ENCODE measurements at regions not wholly inside any gene's neighbourhood (a gene's known extent, or its start where the extent isn't known, plus 50 kb on each side); places are given as distances from the start of the nearest gene placed in this dataset.

DNA sequence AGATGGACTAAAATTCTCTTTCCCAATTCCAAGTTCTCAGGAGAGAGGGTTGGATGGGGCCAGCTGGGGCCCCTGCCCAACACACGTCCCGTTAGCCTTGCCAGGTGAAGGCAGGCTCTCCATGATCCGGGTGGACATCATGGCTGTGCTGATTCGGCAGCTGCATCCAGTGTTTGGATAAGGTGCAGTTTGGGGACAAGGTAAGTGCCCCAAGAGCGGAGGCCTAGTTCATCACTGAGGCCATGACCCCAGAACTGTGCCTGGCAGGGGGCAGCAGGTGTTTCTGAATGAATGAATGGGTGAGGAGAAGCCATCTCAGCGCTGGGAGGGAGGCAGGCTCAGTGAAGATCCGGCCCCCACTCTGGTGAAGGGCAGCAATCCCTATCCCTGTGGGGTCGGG is 520.4 kb downstream of the TBC1D22A start:
- Histone ChIP-seq H3K9me2 (ENCODE audit: insufficient read depth) (no peaks in the 10 kb centered on the region), H3K4me3 (no peak overlapping the region), H2AFZ (no peak overlapping the region), H4K20me1 (replicated peaks; ENCODE audit: insufficient read depth) (no peaks in the 10 kb centered on the region), H3F3A (replicated peaks; ENCODE audit: low read depth) (no peaks in the 10 kb centered on the region), H3K4me2 (no peak overlapping the region), H3K79me2 (replicated peaks; ENCODE audit: insufficient read depth) (no peaks in the 10 kb centered on the region), H3K36me3 (ENCODE audit: insufficient read depth) (no peaks in the 10 kb centered on the region), H3K27ac (ENCODE audit: low read depth) (no peak overlapping the region), H3K4me1 (ENCODE audit: insufficient read depth) (no peaks in the 10 kb centered on the region), H3K27me3 (ENCODE audit: insufficient read depth) (no peaks in the 10 kb centered on the region)
- TF ChIP-seq STAT1 (IDR thresholded peaks at IDR 0.05; ENCODE audit: unreplicated experiment) (no peak), CREB1 (CRISPR knock-in tag; IDR thresholded peaks at IDR 0.05; ENCODE audit: low read depth) (no peak), NANOG (IDR thresholded peaks at IDR 0.05; ENCODE audit: borderline replicate concordance) (no peak), REST (IDR thresholded peaks at IDR 0.05; ENCODE audit: unreplicated experiment) (no peak), JUNB (IDR thresholded peaks at IDR 0.05; ENCODE audit: unreplicated experiment) (no peak), ZNF114 (CRISPR knock-in tag; IDR thresholded peaks at IDR 0.05) (no peak), ZNF331 (CRISPR knock-in tag; IDR thresholded peaks at IDR 0.05; ENCODE audit: low read depth) (no peak), ETS1 (IDR thresholded peaks at IDR 0.05) (no peak), EZH2phosphoT487 (IDR thresholded peaks at IDR 0.05; ENCODE audit: unreplicated experiment) (no peak), POLR2AphosphoS5 (IDR thresholded peaks at IDR 0.05; ENCODE audit: low read depth) (no peak), EZH2 (IDR thresholded peaks at IDR 0.05; ENCODE audit: low read depth, unreplicated experiment) (no peak)
- TF ChIP-seq, protein P1, sequence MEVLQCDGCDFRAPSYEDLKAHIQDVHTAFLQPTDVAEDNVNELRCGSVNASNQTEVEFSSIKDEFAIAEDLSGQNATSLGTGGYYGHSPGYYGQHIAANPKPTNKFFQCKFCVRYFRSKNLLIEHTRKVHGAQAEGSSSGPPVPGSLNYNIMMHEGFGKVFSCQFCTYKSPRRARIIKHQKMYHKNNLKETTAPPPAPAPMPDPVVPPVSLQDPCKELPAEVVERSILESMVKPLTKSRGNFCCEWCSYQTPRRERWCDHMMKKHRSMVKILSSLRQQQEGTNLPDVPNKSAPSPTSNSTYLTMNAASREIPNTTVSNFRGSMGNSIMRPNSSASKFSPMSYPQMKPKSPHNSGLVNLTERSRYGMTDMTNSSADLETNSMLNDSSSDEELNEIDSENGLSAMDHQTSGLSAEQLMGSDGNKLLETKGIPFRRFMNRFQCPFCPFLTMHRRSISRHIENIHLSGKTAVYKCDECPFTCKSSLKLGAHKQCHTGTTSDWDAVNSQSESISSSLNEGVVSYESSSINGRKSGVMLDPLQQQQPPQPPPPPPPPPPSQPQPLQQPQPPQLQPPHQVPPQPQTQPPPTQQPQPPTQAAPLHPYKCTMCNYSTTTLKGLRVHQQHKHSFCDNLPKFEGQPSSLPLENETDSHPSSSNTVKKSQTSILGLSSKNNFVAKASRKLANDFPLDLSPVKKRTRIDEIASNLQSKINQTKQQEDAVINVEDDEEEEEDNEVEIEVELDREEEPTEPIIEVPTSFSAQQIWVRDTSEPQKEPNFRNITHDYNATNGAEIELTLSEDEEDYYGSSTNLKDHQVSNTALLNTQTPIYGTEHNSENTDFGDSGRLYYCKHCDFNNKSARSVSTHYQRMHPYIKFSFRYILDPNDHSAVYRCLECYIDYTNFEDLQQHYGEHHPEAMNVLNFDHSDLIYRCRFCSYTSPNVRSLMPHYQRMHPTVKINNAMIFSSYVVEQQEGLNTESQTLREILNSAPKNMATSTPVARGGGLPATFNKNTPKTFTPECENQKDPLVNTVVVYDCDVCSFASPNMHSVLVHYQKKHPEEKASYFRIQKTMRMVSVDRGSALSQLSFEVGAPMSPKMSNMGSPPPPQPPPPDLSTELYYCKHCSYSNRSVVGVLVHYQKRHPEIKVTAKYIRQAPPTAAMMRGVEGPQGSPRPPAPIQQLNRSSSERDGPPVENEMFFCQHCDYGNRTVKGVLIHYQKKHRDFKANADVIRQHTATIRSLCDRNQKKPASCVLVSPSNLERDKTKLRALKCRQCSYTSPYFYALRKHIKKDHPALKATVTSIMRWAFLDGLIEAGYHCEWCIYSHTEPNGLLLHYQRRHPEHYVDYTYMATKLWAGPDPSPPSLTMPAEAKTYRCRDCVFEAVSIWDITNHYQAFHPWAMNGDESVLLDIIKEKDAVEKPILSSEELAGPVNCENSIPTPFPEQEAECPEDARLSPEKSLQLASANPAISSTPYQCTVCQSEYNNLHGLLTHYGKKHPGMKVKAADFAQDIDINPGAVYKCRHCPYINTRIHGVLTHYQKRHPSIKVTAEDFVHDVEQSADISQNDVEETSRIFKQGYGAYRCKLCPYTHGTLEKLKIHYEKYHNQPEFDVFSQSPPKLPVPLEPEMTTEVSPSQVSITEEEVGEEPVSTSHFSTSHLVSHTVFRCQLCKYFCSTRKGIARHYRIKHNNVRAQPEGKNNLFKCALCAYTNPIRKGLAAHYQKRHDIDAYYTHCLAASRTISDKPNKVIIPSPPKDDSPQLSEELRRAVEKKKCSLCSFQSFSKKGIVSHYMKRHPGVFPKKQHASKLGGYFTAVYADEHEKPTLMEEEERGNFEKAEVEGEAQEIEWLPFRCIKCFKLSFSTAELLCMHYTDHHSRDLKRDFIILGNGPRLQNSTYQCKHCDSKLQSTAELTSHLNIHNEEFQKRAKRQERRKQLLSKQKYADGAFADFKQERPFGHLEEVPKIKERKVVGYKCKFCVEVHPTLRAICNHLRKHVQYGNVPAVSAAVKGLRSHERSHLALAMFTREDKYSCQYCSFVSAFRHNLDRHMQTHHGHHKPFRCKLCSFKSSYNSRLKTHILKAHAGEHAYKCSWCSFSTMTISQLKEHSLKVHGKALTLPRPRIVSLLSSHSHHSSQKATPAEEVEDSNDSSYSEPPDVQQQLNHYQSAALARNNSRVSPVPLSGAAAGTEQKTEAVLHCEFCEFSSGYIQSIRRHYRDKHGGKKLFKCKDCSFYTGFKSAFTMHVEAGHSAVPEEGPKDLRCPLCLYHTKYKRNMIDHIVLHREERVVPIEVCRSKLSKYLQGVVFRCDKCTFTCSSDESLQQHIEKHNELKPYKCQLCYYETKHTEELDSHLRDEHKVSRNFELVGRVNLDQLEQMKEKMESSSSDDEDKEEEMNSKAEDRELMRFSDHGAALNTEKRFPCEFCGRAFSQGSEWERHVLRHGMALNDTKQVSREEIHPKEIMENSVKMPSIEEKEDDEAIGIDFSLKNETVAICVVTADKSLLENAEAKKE (CRISPR knock-in tag; IDR thresholded peaks at IDR 0.05): no peak
- TF ChIP-seq, protein P2, sequence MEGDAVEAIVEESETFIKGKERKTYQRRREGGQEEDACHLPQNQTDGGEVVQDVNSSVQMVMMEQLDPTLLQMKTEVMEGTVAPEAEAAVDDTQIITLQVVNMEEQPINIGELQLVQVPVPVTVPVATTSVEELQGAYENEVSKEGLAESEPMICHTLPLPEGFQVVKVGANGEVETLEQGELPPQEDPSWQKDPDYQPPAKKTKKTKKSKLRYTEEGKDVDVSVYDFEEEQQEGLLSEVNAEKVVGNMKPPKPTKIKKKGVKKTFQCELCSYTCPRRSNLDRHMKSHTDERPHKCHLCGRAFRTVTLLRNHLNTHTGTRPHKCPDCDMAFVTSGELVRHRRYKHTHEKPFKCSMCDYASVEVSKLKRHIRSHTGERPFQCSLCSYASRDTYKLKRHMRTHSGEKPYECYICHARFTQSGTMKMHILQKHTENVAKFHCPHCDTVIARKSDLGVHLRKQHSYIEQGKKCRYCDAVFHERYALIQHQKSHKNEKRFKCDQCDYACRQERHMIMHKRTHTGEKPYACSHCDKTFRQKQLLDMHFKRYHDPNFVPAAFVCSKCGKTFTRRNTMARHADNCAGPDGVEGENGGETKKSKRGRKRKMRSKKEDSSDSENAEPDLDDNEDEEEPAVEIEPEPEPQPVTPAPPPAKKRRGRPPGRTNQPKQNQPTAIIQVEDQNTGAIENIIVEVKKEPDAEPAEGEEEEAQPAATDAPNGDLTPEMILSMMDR (conservative IDR thresholded peaks at IDR 0.05; ENCODE audit: low read depth in 2 of 2): no peak
- peaks cover 7% of the 10 kb centered on the region for H3K27me3 Mint-ChIP-seq (ENCODE audit: insufficient read depth, low read depth, poor library complexity)
- ATAC-seq (no peak), DNase-seq (ENCODE audit: low spot score) (no peak)
- H3K4me1 Mint-ChIP-seq: no peaks in the 10 kb centered on the region
- no peak overlapping the region for H3K4me3 Mint-ChIP-seq
- H3K9me3 Mint-ChIP-seq: peaks cover 98% of the 10 kb centered on the region
- no peak overlapping the region for H3K27ac Mint-ChIP-seq
- peaks cover 49% of the 10 kb centered on the region for H3K36me3 Mint-ChIP-seq (ENCODE audit: low read depth)

Data from GM23338 (cell line).